ENCODE measurements at regions not wholly inside any gene's neighbourhood (a gene's known extent, or its start where the extent isn't known, plus 50 kb on each side); places are given as distances from the start of the nearest gene placed in this dataset.
"Not testable (repeated sequence)": the region's sequence is repeated elsewhere in the genome, so short reads cannot be mapped to it uniquely, and the experiment has no call there.

DNA sequence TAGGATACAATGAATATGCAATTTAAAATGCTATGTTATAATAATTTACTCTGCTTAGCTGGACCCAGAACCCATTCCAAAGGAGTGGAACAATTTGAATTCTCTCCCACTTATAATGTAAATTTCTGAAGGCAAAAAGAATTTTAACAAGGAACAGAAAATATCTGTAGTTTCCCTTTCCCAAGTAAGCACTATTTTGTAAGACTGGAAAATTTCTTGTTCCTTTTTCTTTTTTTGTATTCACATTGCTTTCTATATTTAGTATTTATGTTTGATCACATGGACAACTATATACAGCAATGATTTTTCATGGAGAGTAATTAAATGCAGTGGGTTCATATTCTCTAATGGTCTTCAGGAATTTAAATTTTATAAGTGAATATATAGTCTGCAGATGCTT lies 127.4 kb downstream of the GPR85 start:
- no peak overlapping the region for H3K27ac Mint-ChIP-seq
- intact Hi-C loops (cut with micrococcal nuclease) = no loop called here
- H3K27me3 Mint-ChIP-seq = peaks cover 23% of the 10 kb centered on the region
- no peaks in the 10 kb centered on the region for H3K36me3 Mint-ChIP-seq (ENCODE audit: low read depth)
- POLR2A ChIA-PET = no interaction called here
- no peak overlapping the region for H3K4me3 Mint-ChIP-seq
- ATAC-seq = no peak
- TF ChIP-seq, protein P1, sequence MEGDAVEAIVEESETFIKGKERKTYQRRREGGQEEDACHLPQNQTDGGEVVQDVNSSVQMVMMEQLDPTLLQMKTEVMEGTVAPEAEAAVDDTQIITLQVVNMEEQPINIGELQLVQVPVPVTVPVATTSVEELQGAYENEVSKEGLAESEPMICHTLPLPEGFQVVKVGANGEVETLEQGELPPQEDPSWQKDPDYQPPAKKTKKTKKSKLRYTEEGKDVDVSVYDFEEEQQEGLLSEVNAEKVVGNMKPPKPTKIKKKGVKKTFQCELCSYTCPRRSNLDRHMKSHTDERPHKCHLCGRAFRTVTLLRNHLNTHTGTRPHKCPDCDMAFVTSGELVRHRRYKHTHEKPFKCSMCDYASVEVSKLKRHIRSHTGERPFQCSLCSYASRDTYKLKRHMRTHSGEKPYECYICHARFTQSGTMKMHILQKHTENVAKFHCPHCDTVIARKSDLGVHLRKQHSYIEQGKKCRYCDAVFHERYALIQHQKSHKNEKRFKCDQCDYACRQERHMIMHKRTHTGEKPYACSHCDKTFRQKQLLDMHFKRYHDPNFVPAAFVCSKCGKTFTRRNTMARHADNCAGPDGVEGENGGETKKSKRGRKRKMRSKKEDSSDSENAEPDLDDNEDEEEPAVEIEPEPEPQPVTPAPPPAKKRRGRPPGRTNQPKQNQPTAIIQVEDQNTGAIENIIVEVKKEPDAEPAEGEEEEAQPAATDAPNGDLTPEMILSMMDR (IDR thresholded peaks at IDR 0.05) = no peak
- H3K4me1 Mint-ChIP-seq (ENCODE audit: low read depth) = no peaks in the 10 kb centered on the region
- DNase-seq = no peak
- CTCF ChIA-PET = no interaction called here
- H3K9me3 Mint-ChIP-seq = no peaks in the 10 kb centered on the region

DNA sequence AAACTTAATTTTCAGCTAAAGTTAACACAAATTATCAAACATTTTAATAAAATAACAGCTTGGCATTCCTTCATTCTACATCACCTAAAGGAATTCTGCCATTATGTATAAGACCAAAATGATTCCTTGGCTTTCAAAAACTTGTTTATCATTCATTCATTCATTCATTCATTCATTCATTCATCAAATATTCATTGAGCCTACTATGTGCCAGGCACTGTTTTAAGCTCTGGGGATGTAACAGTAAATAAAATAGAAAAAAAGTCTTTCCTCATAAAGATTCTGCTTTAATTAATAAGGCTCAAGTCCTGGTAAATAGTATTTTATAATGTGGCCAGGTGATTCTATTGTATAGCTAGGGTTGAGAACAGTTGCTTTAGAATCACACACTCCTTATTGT lies 127.9 kb downstream of the GPR85 start:
- Mint-ChIP-seq H3K4me3 (no peak overlapping the region), H3K4me1 (ENCODE audit: low read depth) (no peaks in the 10 kb centered on the region), H3K36me3 (ENCODE audit: low read depth) (no peaks in the 10 kb centered on the region), H3K9me3 (no peaks in the 10 kb centered on the region), H3K27me3 (peaks cover 20% of the 10 kb centered on the region), H3K27ac (no peak overlapping the region)
- ATAC-seq (no peak), DNase-seq (no peak)
- intact Hi-C loops (cut with micrococcal nuclease) = no loop called here
- CTCF ChIA-PET = no interaction called here
- POLR2A ChIA-PET = no interaction called here
- TF ChIP-seq, protein P1 (IDR thresholded peaks at IDR 0.05) = no peak

DNA sequence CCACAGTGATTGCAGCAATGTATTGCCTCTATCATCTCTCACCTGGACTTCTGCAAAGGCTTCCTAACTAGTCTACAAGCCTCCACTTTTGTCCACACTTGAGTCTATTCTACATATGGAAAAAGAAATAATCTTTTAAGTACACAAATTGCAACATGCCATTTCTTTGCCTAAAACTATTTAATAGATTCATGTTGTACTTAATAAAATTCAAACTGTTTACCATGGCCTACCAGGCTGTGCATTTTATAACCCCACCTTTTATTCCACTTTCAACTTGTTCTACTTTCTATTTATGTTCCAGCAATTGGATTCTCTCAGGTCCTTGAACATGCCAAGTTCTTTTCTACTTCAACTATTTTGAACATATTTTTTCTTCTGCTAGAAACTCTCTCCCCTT lies 128.7 kb downstream of the GPR85 start:
- Mint-ChIP-seq H3K4me1 (ENCODE audit: low read depth) (no peaks in the 10 kb centered on the region), H3K4me3 (no peak overlapping the region), H3K9me3 (no peaks in the 10 kb centered on the region), H3K27ac (no peak overlapping the region), H3K36me3 (ENCODE audit: low read depth) (no peaks in the 10 kb centered on the region), H3K27me3 (peaks cover 16% of the 10 kb centered on the region)
- intact Hi-C loops (cut with micrococcal nuclease) = no loop called here
- CTCF ChIA-PET = no interaction called here
- POLR2A ChIA-PET = no interaction called here
- no peak for DNase-seq
- TF ChIP-seq, protein P1 (IDR thresholded peaks at IDR 0.05) = no peak
- ATAC-seq = no peak

DNA sequence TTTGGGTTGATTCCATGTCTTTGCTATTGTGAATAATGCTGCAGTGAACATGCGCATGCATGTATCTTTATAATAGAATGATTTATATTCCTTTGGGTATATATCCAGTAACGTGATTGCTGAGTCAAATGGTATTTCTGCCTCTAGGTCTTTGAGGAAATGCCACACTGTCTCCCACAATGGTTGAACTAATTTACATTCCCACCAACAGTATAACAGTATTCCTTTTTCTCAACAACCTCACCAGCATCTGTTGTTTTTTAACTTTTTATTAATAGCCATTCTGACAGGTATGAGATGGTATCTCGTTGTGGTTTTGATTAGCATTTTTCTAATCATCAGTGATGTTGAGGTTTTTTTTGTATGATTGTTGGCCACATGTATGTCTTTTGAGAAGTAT lies 133.6 kb downstream of the GPR85 start:
- H3K4me3 Mint-ChIP-seq; ATAC-seq; H3K36me3 Mint-ChIP-seq (ENCODE audit: low read depth); CTCF ChIA-PET; H3K27ac Mint-ChIP-seq; DNase-seq; POLR2A ChIA-PET; H3K9me3 Mint-ChIP-seq; H3K4me1 Mint-ChIP-seq (ENCODE audit: low read depth); intact Hi-C loops (cut with micrococcal nuclease): not testable (repeated sequence)
- peaks cover 29% of the 10 kb centered on the region for H3K27me3 Mint-ChIP-seq

DNA sequence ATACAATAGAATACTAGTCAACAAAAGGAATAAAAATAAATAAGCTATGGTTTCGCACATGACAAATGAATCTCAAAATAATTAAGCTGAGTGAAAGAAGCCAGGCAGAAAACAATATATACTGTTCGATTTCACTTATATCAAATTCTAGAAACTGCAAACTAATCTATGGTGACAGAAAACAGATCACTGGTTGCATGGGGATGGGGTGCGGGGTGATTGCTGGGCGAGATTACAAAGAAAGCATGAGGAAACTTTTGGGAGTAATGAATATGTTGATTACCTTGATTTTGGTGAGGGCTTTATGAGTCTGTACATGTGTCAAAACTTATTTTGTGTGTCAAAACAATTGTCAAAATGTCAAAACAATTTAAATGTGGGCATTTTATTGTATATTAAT lies 135.6 kb downstream of the GPR85 start:
- ChIA-PET POLR2A (no interaction called here), CTCF (no interaction called here)
- H3K36me3 Mint-ChIP-seq (ENCODE audit: low read depth) = no peaks in the 10 kb centered on the region
- H3K27ac Mint-ChIP-seq = no peak overlapping the region
- H3K4me3 Mint-ChIP-seq = no peak overlapping the region
- peaks cover 30% of the 10 kb centered on the region for H3K27me3 Mint-ChIP-seq
- H3K9me3 Mint-ChIP-seq = no peaks in the 10 kb centered on the region
- TF ChIP-seq, protein P1 (IDR thresholded peaks at IDR 0.05) = no peak
- ATAC-seq (no peak), DNase-seq (no peak)
- intact Hi-C loops (cut with micrococcal nuclease) = no loop called here
- H3K4me1 Mint-ChIP-seq (ENCODE audit: low read depth) = no peaks in the 10 kb centered on the region

DNA sequence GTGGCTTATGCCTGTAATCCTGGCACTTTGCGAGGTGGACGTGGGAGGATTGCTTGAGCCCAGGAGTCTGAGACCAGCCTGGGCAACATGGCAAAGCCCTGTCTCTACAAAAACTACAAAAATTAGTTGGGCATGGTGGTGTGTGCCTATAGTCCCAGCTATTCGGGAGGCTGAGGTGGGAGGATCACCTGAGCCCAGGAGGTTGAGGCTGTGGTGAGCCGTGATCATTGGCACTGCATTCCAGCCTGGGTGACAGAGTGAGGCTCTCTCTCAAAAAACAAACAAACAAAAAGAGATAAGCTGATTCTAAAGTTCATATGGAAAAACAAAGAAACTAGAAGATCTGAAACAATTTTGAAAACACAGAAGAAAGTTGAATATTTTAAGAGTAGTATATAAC lies 136.9 kb downstream of the GPR85 start:
- DNase-seq; H3K36me3 Mint-ChIP-seq (ENCODE audit: low read depth); H3K27ac Mint-ChIP-seq; intact Hi-C loops (cut with micrococcal nuclease); CTCF ChIA-PET; H3K4me1 Mint-ChIP-seq (ENCODE audit: low read depth); ATAC-seq; H3K4me3 Mint-ChIP-seq; POLR2A ChIA-PET; H3K9me3 Mint-ChIP-seq: not testable (repeated sequence)
- H3K27me3 Mint-ChIP-seq = peaks cover 31% of the 10 kb centered on the region
